HG02623 (cell line): ENCODE measurements at regions not wholly inside any gene's neighbourhood (a gene's known extent, or its start where the extent isn't known, plus 50 kb on each side); places are given as distances from the start of the nearest gene placed in this dataset.
"Not testable (repeated sequence)": the region's sequence is repeated elsewhere in the genome, so short reads cannot be mapped to it uniquely, and the experiment has no call there.

Experiments used
- ATAC-seq: cut with Tn5 transposase; IDR thresholded peaks from one replicate; pipeline ENCODE4 v1.9.1; 2021; ENCODE audit warnings: moderate library complexity; ENCODE audit not compliant: unreplicated experiment

DNA sequence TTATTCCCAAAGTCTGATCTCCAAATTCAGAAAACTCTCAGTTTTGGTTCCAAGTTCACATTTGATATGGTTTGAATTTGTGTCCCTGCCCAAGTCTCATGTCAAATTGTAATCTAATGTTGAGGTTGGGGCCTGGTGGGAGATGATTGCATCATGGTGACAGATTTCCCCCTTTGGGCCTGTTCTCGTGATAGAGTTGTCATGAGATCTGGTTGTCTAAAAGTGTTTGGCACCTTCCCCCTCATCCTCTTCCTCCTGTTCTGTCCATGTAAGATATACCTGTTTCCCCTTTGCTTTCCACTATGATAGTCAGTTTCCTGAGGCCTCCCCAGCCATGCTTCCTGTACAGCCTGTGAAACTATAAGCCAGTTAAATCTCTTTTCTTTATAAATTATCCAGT is 138.6 kb downstream of the ARL4A start:
- ATAC-seq, result no peak

DNA sequence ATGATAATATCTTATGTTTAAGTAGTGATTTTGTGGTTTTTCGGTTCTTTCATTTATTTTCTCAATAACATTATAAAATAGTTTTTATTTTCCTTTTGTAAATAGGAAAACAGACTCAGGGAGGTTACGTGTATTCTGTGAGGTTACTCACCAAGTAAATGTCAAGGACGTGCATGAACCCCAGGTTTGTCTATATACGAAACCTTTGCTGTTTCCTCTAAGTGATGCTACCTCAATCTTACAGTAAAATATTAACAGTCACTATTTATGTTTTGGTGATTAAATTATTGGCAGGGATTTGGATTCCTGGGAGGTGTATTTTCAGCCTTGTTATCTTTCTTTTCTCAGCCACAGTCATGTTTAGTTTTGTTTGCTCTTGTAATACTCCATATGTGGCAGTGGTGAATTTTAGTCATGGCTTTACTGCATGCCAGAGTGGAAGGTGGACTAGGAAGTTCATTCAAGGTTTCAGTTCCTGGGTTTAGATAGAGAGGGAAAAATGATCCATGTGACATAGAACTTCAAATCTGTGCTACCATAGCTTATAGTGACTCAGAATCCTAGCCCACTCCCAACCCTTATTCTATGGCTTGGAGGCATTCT is 139.9 kb downstream of the ARL4A start:
- ATAC-seq, result no peak

DNA sequence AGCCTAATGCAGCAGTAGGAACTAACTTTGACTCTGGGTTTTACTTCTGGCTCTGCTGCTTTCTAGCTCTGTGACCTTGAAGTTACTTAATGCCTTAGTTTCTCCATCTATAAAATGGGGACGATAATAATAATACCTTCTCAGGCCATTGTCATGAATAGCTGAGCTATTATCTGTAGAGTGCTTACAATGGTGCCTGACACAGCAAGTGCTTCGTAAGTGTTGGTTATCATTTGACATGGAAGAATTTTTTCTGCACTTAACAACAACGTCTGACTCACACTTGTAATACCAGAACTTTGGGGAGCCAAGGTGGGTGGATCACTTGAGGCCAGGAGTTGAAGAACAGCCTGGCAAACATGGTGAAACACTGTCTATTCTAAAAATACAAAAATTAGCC is 140.5 kb downstream of the ARL4A start:
- ATAC-seq, result no peak

DNA sequence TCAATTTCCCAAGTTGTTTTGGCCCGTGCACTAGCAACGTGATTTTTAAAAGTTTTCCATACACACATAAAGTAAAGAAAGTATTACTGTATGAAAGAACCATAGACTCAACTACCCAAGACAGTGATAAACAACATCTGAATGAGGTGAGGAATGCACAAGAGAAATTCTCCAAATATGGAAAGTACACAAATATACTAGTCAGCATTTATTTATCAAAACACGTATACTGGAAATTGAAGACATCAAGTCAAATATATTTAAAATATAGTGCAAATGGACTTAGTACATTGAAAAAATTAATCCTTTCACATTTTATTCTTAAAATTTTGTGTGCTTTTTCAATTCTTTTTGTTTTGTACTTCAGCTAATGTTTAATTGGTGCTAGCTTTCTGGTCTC is 143.6 kb downstream of the ARL4A start:
- no peak for ATAC-seq

DNA sequence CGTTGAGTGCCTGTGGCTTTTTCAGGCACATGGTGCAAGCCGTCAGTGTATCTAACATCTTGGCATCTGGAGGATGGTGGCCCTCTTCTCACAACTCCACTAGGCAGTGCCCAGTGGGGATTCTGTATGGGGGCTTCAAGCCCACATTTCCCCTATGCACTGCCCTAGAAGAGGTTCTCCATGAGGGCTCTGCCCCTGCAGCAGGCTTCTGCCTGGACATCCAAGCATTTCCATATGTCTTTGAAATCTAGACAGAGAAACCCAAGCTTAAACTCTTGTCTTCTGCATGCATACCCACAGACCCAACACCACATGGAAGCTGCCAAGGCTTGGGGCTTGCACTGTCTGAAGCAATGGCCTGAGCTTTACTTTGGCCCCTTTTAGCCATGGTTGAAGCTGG is 146.4 kb downstream of the ARL4A start:
- no peak for ATAC-seq

DNA sequence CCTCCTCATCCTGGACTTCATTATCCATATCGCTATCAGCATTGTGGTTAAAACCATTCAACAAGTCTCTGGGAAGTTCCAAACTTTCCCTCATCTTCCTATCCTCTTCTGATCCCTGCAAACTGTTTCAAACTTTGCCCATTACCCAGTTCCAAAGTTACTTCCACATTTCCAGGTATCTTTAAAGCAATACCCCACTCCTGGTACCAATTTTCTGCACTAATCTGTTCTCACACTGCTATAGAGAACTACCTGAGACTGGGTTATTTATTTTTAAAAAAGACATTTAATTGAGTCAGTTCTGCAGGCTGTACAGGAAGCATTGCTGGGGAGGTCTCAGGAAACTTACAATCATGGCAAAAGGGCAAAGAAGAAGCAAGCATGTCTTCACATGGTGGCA is 147.3 kb downstream of the ARL4A start:
- ATAC-seq, result no peak

DNA sequence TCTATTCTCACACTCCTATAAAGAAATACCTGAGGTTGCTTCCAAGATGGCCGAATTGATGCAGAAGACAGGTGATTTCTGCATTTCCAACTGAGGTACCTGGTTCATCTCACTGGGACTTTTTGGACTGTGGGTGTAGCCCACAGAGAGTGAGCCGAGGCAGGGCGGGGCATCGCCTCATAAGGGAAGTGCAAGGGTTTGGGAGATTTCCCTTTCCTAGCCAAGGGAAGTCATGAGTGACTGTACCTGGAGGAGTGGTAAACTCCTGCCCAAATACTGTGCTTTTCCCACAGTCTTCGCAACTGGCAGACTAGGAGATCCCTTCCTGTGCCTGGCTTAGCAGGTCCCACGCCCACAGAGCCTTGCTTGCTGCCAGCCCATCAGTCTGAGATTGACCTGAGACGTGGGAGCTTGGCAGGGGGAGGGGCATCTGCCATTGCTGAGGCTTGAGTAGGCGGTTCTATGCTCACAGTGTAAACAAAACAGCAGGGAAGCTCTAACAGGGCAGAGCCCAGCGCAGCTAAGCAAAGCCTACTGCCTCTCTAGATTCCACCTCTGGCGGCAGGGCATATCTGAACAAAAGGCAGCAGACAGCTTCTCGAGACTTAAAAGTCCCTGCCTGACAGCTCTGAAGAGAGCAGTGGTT is 152.2 kb downstream of the ARL4A start:
- no peak for ATAC-seq

DNA sequence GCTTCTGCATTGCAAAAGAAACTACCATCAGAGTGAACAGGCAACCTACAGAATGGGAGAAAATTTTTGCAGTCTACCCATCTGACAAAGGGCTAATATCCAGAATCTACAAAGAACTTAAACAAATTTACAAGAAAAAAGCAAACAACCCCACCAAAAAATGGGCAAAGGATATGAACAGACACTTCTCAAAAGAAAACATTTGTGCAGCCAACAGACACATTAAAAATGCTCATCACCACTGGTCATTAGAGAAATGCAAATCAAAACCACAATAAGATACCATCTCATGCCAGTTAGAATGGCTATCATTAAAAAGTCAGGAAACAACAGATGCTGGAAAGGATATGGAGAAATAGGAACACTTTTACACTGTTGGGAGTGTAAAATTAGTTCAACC is 157.3 kb downstream of the ARL4A start:
- not testable (repeated sequence) for ATAC-seq

DNA sequence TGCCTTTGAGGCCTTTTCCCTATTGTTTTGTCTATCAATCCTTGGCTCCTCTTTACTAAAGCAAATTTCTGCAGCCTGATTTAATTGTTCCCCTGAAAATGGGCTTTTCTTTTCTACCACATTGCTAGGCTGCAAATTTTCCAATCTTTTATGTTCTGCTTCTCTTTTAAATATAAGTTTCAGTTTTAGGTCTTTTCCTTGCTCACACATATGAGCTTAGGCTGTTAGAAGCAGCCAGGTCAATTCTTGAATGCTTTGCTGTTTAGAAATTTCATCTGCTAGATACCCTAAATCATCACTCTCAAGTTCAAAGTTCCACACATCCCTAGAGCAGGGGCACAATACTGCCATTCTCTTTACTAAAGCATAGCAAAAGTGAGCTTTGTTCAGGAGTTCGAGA is 159.6 kb downstream of the ARL4A start:
- ATAC-seq, result no peak

DNA sequence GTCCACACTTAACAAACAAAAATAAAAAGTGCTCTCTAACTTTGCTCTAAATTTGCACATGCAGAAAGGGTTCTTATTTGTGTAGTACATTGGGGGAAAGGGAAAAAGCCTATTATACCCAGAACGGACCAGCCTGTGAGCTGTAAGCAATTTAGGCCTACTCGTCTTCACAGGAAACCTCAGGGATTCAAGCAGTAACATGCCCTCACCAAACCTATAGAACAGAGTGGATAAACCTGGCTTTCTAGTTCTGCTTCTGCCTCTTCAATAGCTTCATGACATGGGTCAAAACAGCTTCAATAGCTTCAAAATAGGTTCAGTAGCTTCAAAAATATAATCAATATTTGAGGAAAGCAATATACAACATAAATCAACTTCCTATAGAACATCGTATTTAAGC is 163.7 kb downstream of the ARL4A start:
- no peak for ATAC-seq

DNA sequence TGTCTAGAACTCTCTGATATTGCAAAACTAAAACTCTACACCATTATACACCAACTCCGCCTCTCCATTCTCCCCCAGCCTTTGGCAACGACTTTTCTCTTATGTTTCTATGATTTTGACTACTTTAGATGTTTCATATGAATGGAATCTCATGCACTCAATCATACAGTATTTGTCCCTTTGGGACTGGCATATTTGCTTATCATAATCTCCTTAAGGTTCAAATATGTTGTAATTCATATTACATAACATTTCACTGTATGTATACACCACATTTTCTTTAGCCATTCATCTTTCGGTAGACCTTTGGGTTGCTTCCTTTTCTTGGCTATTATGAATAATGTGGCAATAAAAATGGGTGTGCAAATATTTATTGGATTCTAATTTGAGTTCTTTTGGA is 164.4 kb downstream of the ARL4A start:
- no peak for ATAC-seq

DNA sequence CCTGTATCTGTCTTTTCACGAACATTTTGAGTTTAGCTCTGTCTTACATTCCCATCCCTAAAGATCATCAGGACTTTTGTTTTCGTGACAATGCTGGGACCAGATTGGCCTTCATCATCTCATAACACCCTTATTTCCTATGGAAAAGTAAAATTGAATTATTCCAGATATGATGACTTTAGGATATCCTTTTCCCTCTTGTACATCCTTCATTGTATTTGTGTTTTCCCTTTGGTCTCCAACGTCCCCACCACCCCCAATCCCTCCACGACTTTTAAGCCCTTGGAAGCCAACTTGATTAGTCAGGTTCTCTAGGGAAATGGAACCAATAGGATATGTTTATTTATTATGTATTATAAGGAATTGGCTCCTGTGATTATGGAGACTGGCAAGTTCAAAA is 167.6 kb downstream of the ARL4A start:
- ATAC-seq, result no peak

DNA sequence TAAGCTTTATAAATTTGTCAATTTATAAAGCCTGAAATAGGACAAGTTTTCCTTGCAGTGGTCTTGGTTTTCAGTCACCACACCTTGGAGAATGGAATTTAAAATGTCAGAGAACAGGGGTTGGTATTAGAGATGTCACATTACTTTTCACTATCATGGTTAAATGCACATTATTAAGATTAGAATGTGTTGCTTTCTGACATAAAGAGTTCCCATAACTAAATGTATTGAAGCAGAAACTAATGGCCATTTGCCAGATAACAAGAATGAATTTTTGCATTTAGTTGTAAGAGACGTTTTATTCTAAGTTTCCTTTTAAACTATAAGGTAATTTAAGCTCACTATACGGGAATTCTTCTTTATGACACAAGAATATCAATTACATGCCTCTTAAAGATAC is 172.3 kb downstream of the ARL4A start:
- no peak for ATAC-seq

DNA sequence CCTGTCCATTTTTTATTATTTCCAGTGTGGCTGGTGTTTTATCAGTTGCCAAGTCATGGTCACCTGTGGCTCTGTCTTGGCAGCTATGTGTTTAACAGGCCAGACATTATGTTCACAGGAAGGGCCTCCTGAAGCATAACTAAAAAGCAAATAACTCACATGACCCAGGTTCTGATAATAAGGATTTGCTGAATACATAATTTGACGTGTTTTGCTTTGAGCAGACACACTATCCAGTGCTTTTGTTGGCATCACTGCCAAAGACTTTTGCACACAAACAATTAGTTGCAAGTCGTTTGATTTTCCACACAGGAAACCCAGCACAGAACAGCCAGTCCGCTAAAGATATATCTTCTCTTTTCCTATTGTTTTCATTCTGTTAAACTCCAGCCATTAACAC is 173.6 kb downstream of the ARL4A start:
- ATAC-seq, result no peak

DNA sequence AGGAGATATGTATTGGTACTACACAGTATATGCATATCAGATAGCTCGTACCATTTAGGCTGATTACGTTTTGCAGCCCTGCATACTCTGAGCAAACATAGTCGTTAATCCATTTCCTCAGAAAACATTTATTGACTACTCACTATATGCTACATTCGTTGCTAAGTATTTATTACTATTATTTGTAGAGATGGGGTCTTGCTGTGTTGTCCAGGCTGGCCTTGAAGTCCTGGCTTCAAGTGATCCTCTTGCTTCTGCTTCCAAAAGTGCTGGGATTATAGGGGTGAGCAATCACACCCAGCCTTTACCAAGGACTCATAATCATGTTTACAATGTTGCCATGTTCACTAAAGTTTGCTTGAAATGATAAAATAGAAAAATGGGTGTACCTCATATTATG is 174.7 kb downstream of the ARL4A start:
- ATAC-seq, result no peak

DNA sequence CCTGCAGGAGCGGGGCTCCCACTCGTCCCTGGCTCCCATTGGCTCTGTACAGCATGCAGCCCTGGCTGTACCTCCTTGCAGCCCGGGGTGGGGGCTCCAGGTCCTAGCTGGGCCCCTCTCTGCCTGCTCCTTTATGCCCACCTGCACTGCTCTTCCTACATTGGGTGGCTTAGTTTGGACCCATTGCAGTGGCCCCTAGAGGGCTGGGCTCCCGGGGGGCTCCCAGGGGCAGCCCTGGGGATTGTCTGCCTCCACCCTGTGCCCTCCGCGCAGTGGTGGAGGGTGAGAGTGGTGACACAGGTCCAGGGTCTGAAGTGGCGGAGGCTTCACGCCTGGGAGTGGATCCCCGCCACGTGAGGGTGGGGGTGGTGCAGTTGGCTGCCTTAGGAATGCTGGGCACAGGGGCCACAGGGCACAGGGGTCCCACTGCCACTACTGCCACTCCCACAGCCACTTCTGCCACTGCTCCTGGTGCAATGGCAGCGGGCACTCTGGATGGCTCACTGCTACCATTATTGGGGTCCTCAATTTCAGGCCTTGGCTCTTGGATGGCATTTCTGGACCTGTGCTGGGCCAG is 177.1 kb downstream of the ARL4A start:
- no peak for ATAC-seq

DNA sequence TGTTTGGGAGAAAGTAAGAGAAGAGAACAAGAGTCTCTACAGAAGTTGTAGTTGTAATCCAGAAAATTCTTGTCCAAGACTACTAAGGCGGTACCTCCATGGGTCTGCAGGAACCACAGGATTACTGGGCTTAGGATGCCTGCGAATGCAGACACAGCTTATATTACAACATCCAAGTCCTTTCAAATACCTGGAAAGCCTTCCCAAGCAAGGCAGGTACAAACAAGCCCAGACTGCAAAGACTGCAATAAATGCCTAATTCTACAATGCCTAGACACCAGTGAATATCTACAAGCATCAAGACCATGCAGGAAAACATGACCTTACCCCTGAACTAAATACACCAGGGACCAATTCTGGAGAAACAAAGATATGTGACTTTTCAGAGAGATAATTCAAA is 178.2 kb downstream of the ARL4A start:
- no peak for ATAC-seq

DNA sequence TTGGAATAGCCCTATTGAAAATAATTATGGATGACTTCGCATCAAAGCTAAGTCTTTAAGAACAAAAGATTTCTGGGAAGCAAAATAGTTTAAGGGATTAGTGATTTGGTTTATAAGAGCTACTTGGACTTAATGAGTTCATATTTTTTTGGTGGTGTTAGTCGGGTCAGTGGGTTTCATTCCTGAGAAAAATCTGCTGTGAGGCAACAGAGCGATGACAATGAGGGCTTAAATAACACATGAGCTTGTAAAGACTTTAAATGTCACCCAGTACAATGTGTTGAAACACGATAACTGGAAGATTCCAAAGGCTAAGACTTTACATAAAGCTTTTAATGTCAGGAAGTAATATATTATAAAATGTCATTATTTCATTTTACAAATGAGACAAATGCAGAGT is 178.8 kb downstream of the ARL4A start:
- ATAC-seq, result no peak

DNA sequence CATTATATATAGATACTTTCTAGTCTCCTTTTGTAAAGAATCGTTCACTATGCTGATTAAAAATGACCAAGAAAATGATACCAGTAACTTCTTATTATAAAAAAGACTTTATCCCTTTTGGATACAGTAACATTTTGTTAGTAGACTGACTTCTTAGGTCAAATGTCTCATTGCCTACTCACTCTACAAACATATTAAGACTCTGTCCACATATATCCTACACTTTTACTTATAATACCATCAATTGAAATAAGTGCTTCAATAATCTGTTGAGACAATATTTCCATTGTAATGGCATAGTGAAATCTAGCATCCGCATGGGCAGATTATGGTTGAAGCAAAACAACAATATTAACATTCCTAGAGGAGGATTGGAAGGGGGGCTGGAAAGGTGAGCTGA is 180.6 kb downstream of the ARL4A start:
- ATAC-seq, result no peak

DNA sequence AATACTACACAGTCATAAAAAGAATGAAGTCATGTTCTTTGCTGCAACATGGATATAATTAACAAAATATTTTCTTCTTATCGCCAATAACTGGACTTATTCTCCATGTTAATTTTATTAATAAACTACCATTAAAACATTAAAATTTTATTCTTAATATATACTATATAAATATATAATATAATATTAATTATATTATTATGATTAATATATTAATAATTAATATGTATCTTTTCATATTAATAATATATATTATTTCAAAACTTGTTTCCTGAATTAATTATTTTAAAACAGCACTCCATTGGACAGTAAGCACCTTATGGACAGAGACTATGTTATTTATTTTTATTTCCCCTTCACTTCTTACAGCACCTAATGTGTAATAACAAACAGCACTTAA is 182.8 kb downstream of the ARL4A start:
- no peak for ATAC-seq

DNA sequence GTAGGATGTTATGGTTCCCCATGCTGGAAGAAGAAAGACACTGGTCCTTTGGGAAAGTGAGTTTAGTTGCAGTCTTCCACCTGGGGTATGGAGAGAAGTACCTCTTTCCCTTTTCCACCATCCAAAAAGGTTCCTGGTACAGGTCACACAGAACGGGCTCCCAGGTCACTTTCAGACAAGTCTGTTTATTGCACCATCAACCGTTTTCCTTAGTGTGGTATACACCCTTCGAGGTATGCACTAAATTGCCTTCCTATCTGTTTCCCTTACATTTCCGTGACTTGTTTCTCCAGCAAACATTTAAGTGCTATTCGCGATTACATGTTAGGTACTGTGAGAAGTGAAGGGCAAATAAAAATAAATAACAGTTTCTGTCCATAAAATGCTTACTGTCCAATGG is 185.1 kb downstream of the ARL4A start:
- ATAC-seq, result no peak

DNA sequence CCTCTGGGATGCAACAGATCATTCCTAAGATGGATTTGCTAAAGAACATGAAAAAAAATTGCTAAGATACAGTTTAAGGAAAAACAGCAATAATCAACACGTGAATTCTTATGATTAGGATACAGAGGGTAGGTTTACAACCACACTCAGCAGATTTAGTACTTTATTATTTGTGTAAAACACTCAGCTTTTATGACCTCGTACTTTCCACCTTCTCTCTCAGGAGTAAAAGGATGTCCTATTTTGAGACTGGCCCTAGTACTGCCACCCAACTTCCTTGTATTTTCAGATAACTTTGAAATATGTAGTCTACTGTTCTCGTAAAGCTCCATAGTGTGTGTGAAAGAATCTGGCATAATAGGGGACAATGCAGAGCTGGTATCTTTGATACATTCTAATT is 186.1 kb downstream of the ARL4A start:
- ATAC-seq, result no peak

DNA sequence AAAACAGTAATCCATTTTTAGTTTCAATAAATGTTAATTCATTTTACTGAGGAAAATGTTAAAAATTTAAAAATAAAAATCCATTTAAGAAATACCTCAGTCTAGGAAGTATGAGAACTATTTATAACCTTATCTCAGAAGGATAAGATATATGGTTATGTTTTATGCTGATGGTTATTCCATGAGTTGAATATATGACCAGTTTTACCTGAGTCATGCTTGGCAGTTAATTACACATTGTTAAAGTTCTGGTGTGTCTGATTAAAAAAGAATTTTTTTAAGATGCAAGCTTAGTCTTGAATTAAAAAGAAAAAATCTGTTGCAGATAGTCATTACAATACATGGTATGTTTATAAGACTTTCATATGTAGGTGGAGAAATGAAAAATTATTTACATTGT is 191.7 kb downstream of the ARL4A start:
- ATAC-seq, result no peak
